Sigmoid colon (tissue), 6 donors: ENCODE measurements at regions not wholly inside any gene's neighbourhood (a gene's known extent, or its start where the extent isn't known, plus 50 kb on each side); places are given as distances from the start of the nearest gene placed in this dataset.

Source experiments
- DNase-seq: peaks from one replicate; pipeline ENCODE4 v3.0.0-alpha.2; 2019
- H3K27ac ChIP-seq, 4 donors: fragments of 200-600 bp; sonication (generic); one replicate each; pipeline ENCODE4 v1.5.1; 2016 to 2019; ENCODE audit warnings: mild to moderate bottlenecking in 1 of 4
- H3K27me3 ChIP-seq, 3 donors: fragments of 200-600 bp; sonication (generic); one replicate each; pipeline ENCODE4 v1.5.1; 2019; ENCODE audit warnings: mild to moderate bottlenecking in 1 of 3
- H3K36me3 ChIP-seq, 4 donors: fragments of 200-600 bp; sonication (generic); one replicate each; pipeline ENCODE4 v1.5.1; 2016 to 2019
- H3K4me1 ChIP-seq, 4 donors: fragments of 200-600 bp; sonication (generic); one replicate each; pipeline ENCODE4 v1.5.1; 2017 to 2019
- H3K4me3 ChIP-seq, 4 donors: fragments of 200-600 bp; sonication (generic); one replicate each; pipeline ENCODE4 v1.5.1; 2017 to 2019; ENCODE audit warnings: mild to moderate bottlenecking in 2 of 4, moderate library complexity in 1 of 4
- H3K9me3 ChIP-seq, 4 donors: fragments of 200-600 bp in 3 of 4; sonication (generic) in 3 of 4; one replicate each; pipeline versions ENCODE4 v1.5.1 to v1.6.1; 2013 to 2019
- CTCF ChIP-seq, 4 experiments: fragments of 450-650 bp in 3 of 4; fragments of 200-600 bp in 1 of 4; IDR thresholded peaks; one replicate each; pipeline ENCODE4 v1.5.1; 2016 to 2019; ENCODE audit warnings: antibody characterized with exemption in 4 of 4, mild to moderate bottlenecking in 3 of 4, moderate library complexity in 2 of 4
- EP300 ChIP-seq, 4 donors: sonication (generic); formaldehyde crosslinking; IDR thresholded peaks; one replicate each; pipeline ENCODE4 v1.6.1; 2017; ENCODE audit warnings: antibody characterized with exemption in 4 of 4
- POLR2A ChIP-seq, 2 donors: fragments of 450-650 bp; IDR thresholded peaks; one replicate each; pipeline ENCODE4 v1.6.1; 2016; ENCODE audit warnings: antibody characterized with exemption in 2 of 2, mild to moderate bottlenecking in 2 of 2, moderate library complexity in 2 of 2
- POLR2AphosphoS5 ChIP-seq, 4 donors: sonication (generic); formaldehyde crosslinking; IDR thresholded peaks; one replicate each; pipeline ENCODE4 v1.6.1; 2017; ENCODE audit warnings: antibody characterized with exemption in 4 of 4
- WGBS, 2 donors: extraction: QIAGEN DNeasy Blood & Tissue Kit; methylation state at CpG; one replicate each; pipeline ENCODE4 v1.1.7; 2013; 5-methylcytosine and 5-hydroxymethylcytosine counted together
- intact Hi-C: fragments of 100-400 bp; cut with DNase I; formaldehyde crosslinking; loops from one replicate; pipeline ENCODE4 v1.15.1; 2023
- donor health status: healthy with polysubstance abuse.
- donor health status: healthy.

- DNase-seq = no peak
- 62 to 70% methylated on average over 4 of the region's 4 CpGs for WGBS, 2 donors
- intact Hi-C loops = no loop called here
- Histone ChIP-seq H3K9me3 (no peaks in the 10 kb centered on the region), H3K36me3 (no peaks in the 10 kb centered on the region), H3K27me3 (no peaks in the 10 kb centered on the region), H3K4me1 (peaks cover 0 to 12% (median 0%) of the 10 kb centered on the region in 4 donors), H3K4me3 (no peak overlapping the region), H3K27ac (no peak overlapping the region)
- TF ChIP-seq CTCF (IDR thresholded peaks at IDR 0.05) (no peak), EP300 (IDR thresholded peaks at IDR 0.05) (no peak), POLR2A (IDR thresholded peaks at IDR 0.05) (no peak), POLR2AphosphoS5 (IDR thresholded peaks at IDR 0.05) (no peak)
These were observed 117.9 kb upstream of the PRDM9 start for GRCh38 chr5:23389291-23390101.

GRCh38 chr5:23385036-23385435 is 122.4 kb upstream of the PRDM9 start:
- Histone ChIP-seq H3K4me3 (no peak overlapping the region), H3K9me3 (peaks cover 0 to 2% (median 0%) of the 10 kb centered on the region in 4 donors), H3K27ac (no peak overlapping the region), H3K27me3 (no peaks in the 10 kb centered on the region), H3K36me3 (no peaks in the 10 kb centered on the region), H3K4me1 (peaks cover 0 to 6% (median 0%) of the 10 kb centered on the region in 4 donors)
- no peak for TF ChIP-seq POLR2A (IDR thresholded peaks at IDR 0.05)
- TF ChIP-seq POLR2AphosphoS5 (IDR thresholded peaks at IDR 0.05) = no peak
- no peak for TF ChIP-seq EP300 (IDR thresholded peaks at IDR 0.05)
- TF ChIP-seq CTCF (IDR thresholded peaks at IDR 0.05) = no peak
- 82 to 83% methylated on average over 1 of the region's 1 CpG for WGBS, 2 donors
- intact Hi-C loops = no loop called here
- DNase-seq = no peak

GRCh38 chr5:23372177-23372576 is 135.2 kb upstream of the PRDM9 start:
- no peak for DNase-seq
- H3K27ac ChIP-seq = no peak overlapping the region
- H3K9me3 ChIP-seq = no peaks in the 10 kb centered on the region
- no peaks in the 10 kb centered on the region for H3K27me3 ChIP-seq
- H3K4me3 ChIP-seq = no peak overlapping the region
- intact Hi-C loops = no loop called here
- H3K36me3 ChIP-seq = no peaks in the 10 kb centered on the region
- TF ChIP-seq POLR2A (IDR thresholded peaks at IDR 0.05) = no peak
- no peak for TF ChIP-seq CTCF (IDR thresholded peaks at IDR 0.05)
- TF ChIP-seq EP300 (IDR thresholded peaks at IDR 0.05) = no peak
- TF ChIP-seq POLR2AphosphoS5 (IDR thresholded peaks at IDR 0.05) = no peak
- H3K4me1 ChIP-seq = no peaks in the 10 kb centered on the region

- Histone ChIP-seq H3K4me3 (no peak overlapping the region), H3K36me3 (no peaks in the 10 kb centered on the region), H3K27ac (no peak overlapping the region), H3K9me3 (no peaks in the 10 kb centered on the region), H3K4me1 (no peaks in the 10 kb centered on the region), H3K27me3 (no peaks in the 10 kb centered on the region)
- DNase-seq = no peak
- intact Hi-C loops = no loop called here
- WGBS, 2 donors = 69 to 72% methylated on average over 3 of the region's 3 CpGs
- TF ChIP-seq POLR2A (IDR thresholded peaks at IDR 0.05) (no peak), POLR2AphosphoS5 (IDR thresholded peaks at IDR 0.05) (no peak), CTCF (IDR thresholded peaks at IDR 0.05) (no peak), EP300 (IDR thresholded peaks at IDR 0.05) (no peak)
These were observed 139.0 kb upstream of the PRDM9 start for GRCh38 chr5:23368393-23368792.

- DNase-seq = no peak
- WGBS, 2 donors = 28 to 58% methylated on average over 1 of the region's 1 CpG
- intact Hi-C loops = no loop called here
- Histone ChIP-seq H3K9me3 (no peaks in the 10 kb centered on the region), H3K4me1 (no peaks in the 10 kb centered on the region), H3K36me3 (no peaks in the 10 kb centered on the region), H3K27me3 (no peaks in the 10 kb centered on the region), H3K4me3 (no peak overlapping the region), H3K27ac (no peak overlapping the region)
- TF ChIP-seq CTCF (IDR thresholded peaks at IDR 0.05) = no peak
- TF ChIP-seq POLR2A (IDR thresholded peaks at IDR 0.05) = no peak
- TF ChIP-seq POLR2AphosphoS5 (IDR thresholded peaks at IDR 0.05) = no peak
- TF ChIP-seq EP300 (IDR thresholded peaks at IDR 0.05) = no peak
These were observed 139.5 kb upstream of the PRDM9 start for GRCh38 chr5:23367874-23368273.
